ENCODE measurements at regions not wholly inside any gene's neighbourhood (a gene's known extent, or its start where the extent isn't known, plus 50 kb on each side); places are given as distances from the start of the nearest gene placed in this dataset.

- TF ChIP-seq CTCF (IDR thresholded peaks at IDR 0.05; ENCODE audit: low read depth, low read length) (no peak), EZH2phosphoT487 (IDR thresholded peaks at IDR 0.05; ENCODE audit: low read depth) (no peak)
Observed at GRCh38 chr7:12968836-12969422, 281.5 kb downstream of the ARL4A start.

Data from OCI-LY3 (cell line).